Gastroesophageal sphincter (tissue), 4 donors: ENCODE measurements at regions not wholly inside any gene's neighbourhood (a gene's known extent, or its start where the extent isn't known, plus 50 kb on each side); places are given as distances from the start of the nearest gene placed in this dataset.

ENCODE experiments used
- ATAC-seq: fragments of 150-250 bp; one replicate; pipeline ENCODE4 v1.9.1; 2016; ENCODE audit warnings: mild to moderate bottlenecking, moderate library complexity
- H3K27ac ChIP-seq, 4 donors: fragments of 200-600 bp; sonication (generic) in 3 of 4; 1 replicate in 3 of 4; 2 replicates in 1 of 4; pipeline ENCODE4 v1.5.1; 2016 to 2019
- H3K27me3 ChIP-seq: fragments of 200-600 bp; sonication (generic); one replicate; pipeline ENCODE4 v1.5.1; 2019
- H3K36me3 ChIP-seq, 2 donors: fragments of 200-600 bp; sonication (generic); one replicate each; pipeline ENCODE4 v1.5.1; 2019; ENCODE audit warnings: control low read depth in 1 of 2
- H3K4me1 ChIP-seq, 3 donors: fragments of 200-600 bp; sonication (generic); 1 replicate in 2 of 3; 2 replicates in 1 of 3; pipeline ENCODE4 v1.5.1; 2016 to 2019; ENCODE audit warnings: control low read depth in 2 of 3
- H3K4me3 ChIP-seq, 2 donors: fragments of 200-600 bp; sonication (generic); one replicate each; pipeline ENCODE4 v1.5.1; 2019; ENCODE audit warnings: mild to moderate bottlenecking in 1 of 2, moderate library complexity in 1 of 2
- H3K9me3 ChIP-seq, 3 donors: fragments of 200-600 bp; sonication (generic); one replicate each; pipeline ENCODE4 v1.5.1; 2017 to 2019; ENCODE audit warnings: control low read depth in 2 of 3
- CTCF ChIP-seq, 4 experiments: fragments of 200-600 bp in 2 of 4; fragments of 450-650 bp in 2 of 4; sonication (generic) in 1 of 4; IDR thresholded peaks; one replicate each; pipeline ENCODE4 v1.5.1; 2017 to 2019; ENCODE audit warnings: antibody characterized with exemption in 4 of 4, mild to moderate bottlenecking in 2 of 4, moderate library complexity in 2 of 4
- EP300 ChIP-seq: sonication (generic); formaldehyde crosslinking; IDR thresholded peaks from one replicate; pipeline ENCODE4 v1.6.1; 2017; ENCODE audit warnings: antibody characterized with exemption, mild to moderate bottlenecking
- POLR2A ChIP-seq, 2 donors: fragments of 450-650 bp; IDR thresholded peaks; one replicate each; pipeline ENCODE4 v1.6.1; 2017; ENCODE audit warnings: antibody characterized with exemption in 2 of 2, mild to moderate bottlenecking in 2 of 2, moderate library complexity in 1 of 2
- POLR2AphosphoS5 ChIP-seq: sonication (generic); formaldehyde crosslinking; IDR thresholded peaks from one replicate; pipeline ENCODE4 v1.6.1; 2017; ENCODE audit warnings: antibody characterized with exemption
- WGBS, 2 donors: methylation state at CpG; one replicate each; pipeline ENCODE4 v1.1.5; 2018; ENCODE audit warnings: low coverage in 1 of 2; 5-methylcytosine and 5-hydroxymethylcytosine counted together

DNA sequence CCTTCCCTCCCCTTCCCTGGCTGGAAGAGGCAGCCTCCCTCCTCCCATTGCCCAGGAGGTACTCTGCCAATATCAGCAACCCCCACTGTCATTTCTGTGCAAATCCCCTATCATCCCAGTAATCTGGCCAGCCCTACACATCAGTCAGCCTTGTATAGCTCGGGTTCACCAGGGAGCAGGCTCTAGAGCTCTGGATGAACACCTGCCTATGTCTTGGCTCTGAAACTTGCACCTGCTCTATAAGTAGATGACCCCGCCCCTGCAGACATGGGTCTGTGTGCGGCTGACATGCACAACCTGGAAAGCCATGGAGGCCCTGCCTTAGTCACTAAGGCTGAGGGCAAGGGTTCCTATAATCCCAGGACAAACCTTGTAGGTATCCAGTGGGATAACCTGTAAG, 1042.9 kb downstream of the UQCRFS1 start:
- H3K4me3 ChIP-seq = no peak overlapping the region
- no CpG with 5 or more reads among the region's 3 CpGs for WGBS, 2 donors

GRCh38 chr19:28169168-28169887, 1043.6 kb downstream of the UQCRFS1 start:
- Histone ChIP-seq H3K36me3 (no peaks in the 10 kb centered on the region), H3K27ac (no peak overlapping the region), H3K27me3 (no peaks in the 10 kb centered on the region), H3K4me3 (no peak overlapping the region), H3K4me1 (no peaks in the 10 kb centered on the region), H3K9me3 (no peaks in the 10 kb centered on the region)
- 32% methylated on average over 5 of the region's 5 CpGs; no CpG with 5 or more reads in 1 of the 2 donors for WGBS, 2 donors
- TF ChIP-seq POLR2AphosphoS5 (no peak), EP300 (no peak), POLR2A (IDR thresholded peaks at IDR 0.05) (no peak), CTCF (IDR thresholded peaks at IDR 0.05) (no peak)
- ATAC-seq = no peak

More for the DNA sequence above, 1042.9 kb downstream of the UQCRFS1 start:
- Histone ChIP-seq H3K27me3 (no peaks in the 10 kb centered on the region), H3K9me3 (peaks cover 0 to 4% (median 0%) of the 10 kb centered on the region in 3 donors), H3K36me3 (no peaks in the 10 kb centered on the region), H3K4me1 (no peaks in the 10 kb centered on the region), H3K27ac (no peak overlapping the region)
- TF ChIP-seq CTCF (IDR thresholded peaks at IDR 0.05) (no peak), POLR2AphosphoS5 (no peak), POLR2A (IDR thresholded peaks at IDR 0.05) (no peak), EP300 (no peak)
- ATAC-seq = no peak

DNA sequence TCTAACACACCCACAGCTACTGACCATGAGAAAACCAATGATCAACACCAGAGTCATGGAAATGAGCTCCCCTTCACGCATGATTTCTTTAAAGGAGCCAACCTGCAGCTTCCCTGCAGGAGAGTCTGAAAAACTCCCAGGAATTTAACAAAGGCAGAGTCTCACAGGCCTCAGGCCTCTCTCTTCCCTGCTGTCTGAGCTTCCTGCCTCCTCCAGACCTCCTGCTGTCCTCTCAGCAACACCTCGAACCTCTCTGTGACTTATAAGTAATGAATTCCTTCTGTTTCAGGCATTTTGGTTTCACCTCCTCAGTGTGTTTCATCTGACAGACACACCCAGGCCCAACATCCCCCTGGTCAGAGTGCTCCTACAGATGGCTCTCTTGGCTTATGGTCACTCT, 1044.4 kb downstream of the UQCRFS1 start:
- H3K4me3 ChIP-seq = no peak overlapping the region
- no peaks in the 10 kb centered on the region for H3K27me3 ChIP-seq
- no peak overlapping the region for H3K27ac ChIP-seq
- 58 to 75% methylated on average over 1 to 2 of the region's 2 CpGs for WGBS, 2 donors
- TF ChIP-seq EP300 = no peak
- no peaks in the 10 kb centered on the region for H3K9me3 ChIP-seq
- H3K4me1 ChIP-seq = no peaks in the 10 kb centered on the region
- ATAC-seq = no peak
- no peaks in the 10 kb centered on the region for H3K36me3 ChIP-seq

DNA sequence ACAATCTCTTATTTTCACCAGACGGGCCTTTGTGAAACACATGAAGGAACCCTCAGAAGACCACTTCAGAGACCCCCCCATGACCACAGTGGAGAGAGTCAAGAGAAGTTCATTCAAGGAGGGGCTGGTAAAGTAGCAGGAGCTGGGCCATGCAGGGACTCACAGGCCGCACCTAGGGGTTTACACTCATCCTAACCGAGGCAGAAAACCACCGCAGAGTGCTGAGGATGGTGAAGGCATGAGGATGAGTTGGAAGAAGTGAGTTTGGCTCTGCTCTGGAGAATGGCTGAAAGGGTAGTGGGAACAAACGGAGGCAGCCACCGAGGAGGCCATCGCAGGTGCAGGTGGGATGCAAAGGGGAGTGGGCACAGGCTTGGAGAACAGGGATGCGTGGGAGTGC, 1046.9 kb downstream of the UQCRFS1 start:
- ATAC-seq = no peak
- peaks cover 0 to 3% (median 0%) of the 10 kb centered on the region in 3 donors for H3K9me3 ChIP-seq
- no peak for TF ChIP-seq POLR2A (IDR thresholded peaks at IDR 0.05)
- TF ChIP-seq EP300 = no peak
- TF ChIP-seq CTCF (IDR thresholded peaks at IDR 0.05) = no peak
- no peak for TF ChIP-seq POLR2AphosphoS5
- 83 to 100% methylated on average over 2 to 7 of the region's 8 CpGs for WGBS, 2 donors
- H3K4me1 ChIP-seq = no peaks in the 10 kb centered on the region
- no peak overlapping the region for H3K27ac ChIP-seq
- H3K27me3 ChIP-seq = no peaks in the 10 kb centered on the region
- H3K4me3 ChIP-seq = no peak overlapping the region
- no peaks in the 10 kb centered on the region for H3K36me3 ChIP-seq

DNA sequence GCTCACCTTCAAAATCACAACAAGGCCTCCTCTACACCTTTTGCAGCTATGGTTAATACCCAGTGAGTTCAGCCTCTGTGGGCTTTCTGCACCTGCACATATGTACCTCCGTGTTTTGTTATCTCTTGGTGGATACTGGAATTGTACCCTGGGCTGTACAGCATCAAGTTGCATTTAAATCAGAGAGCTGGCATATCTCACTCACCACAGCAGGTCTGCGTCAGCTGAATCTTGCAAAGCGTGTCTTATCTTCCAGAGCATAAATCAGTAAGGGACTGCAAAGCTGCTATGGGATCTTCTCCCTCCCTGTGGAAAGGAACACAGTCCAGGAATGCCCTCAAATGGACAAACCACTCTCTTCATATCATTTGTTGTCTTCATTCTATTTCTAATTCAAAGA, 1048.7 kb downstream of the UQCRFS1 start:
- Histone ChIP-seq H3K4me3 (no peak overlapping the region), H3K9me3 (peaks cover 0 to 12% (median 0%) of the 10 kb centered on the region in 3 donors), H3K27ac (no peak overlapping the region), H3K4me1 (no peaks in the 10 kb centered on the region), H3K36me3 (no peaks in the 10 kb centered on the region), H3K27me3 (no peaks in the 10 kb centered on the region)
- no peak for ATAC-seq
- TF ChIP-seq POLR2AphosphoS5 = no peak
- TF ChIP-seq EP300 = no peak
- TF ChIP-seq CTCF (IDR thresholded peaks at IDR 0.05) = no peak
- no peak for TF ChIP-seq POLR2A (IDR thresholded peaks at IDR 0.05)
- WGBS, 2 donors = 50% methylated on average over 3 of the region's 3 CpGs; no CpG with 5 or more reads in 1 of the 2 donors
